ENCODE measurements at regions not wholly inside any gene's neighbourhood (a gene's known extent, or its start where the extent isn't known, plus 50 kb on each side); places are given as distances from the start of the nearest gene placed in this dataset.

- TF ChIP-seq CTCF (IDR thresholded peaks at IDR 0.05; ENCODE audit: low read depth, low read length, missing input control) = no peak
- no peak for TF ChIP-seq YY1 (IDR thresholded peaks at IDR 0.05)
- TF ChIP-seq REST (IDR thresholded peaks at IDR 0.05) = no peak
- no peak for TF ChIP-seq RAD21 (IDR thresholded peaks at IDR 0.05)
- no peak for TF ChIP-seq TAF1 (conservative IDR thresholded peaks at IDR 0.05)
- TF ChIP-seq MAX (IDR thresholded peaks at IDR 0.05) = no peak
- no peak for TF ChIP-seq GABPA (IDR thresholded peaks at IDR 0.05 in 1 of 2, conservative IDR thresholded peaks at IDR 0.05 in 1 of 2)
- TF ChIP-seq ZBTB33 (IDR thresholded peaks at IDR 0.05) = no peak
- TF ChIP-seq ATF3 (IDR thresholded peaks at IDR 0.05) = no peak
Measured at GRCh38 chr7:46651070-46651469, 730.0 kb upstream of the IGFBP3 start.

Measured in liver (tissue), 3 donors.